Activated CD8-positive, alpha-beta memory T cell treated with anti-CD3 and anti-CD28 coated beads for 24 hours (primary cell): ENCODE measurements at regions not wholly inside any gene's neighbourhood (a gene's known extent, or its start where the extent isn't known, plus 50 kb on each side); places are given as distances from the start of the nearest gene placed in this dataset.

Source experiments
- DNase-seq: peaks from one replicate; pipeline ENCODE4 v3.0.0-alpha.2; 2020

GRCh38 chr19:28425046-28425931 is 787.7 kb downstream of the UQCRFS1 start:
- no peak for DNase-seq

DNA sequence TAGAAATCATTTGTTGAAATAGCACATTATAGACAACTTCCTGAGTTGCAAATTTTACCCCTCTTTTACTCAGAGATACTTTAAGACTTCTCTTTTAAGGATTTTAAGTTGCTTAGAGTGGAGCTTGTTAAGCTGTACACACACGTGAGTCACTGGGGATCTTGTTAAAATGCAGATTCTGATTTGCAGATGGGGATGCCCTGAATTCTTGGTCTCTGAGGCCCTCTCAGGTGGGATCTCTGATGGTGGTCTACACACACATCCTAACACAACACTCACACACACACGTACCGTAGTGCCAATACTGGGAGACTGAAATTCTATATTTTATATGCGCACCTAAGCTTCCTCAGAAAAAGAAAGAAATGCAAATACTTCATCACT is 788.3 kb downstream of the UQCRFS1 start:
- DNase-seq, result no peak

DNA sequence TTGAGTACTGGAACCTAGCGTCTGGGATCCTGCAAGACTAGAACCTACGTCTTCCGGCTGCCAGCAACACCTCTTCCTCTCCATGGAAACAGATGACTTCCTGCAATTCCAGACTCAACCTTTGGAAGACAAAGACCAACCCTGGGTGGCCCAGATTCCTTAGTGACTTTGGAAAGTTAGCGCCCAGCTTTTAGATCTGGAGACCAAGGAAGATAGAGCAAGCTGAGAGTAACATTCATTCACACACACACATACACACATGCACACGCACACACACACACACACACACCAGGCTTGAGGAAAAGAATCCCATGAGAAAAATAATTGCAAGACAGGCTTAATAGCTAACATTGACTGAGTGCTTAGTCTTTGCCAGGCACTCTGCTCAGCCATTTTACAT is 788.9 kb downstream of the UQCRFS1 start:
- no peak for DNase-seq

DNA sequence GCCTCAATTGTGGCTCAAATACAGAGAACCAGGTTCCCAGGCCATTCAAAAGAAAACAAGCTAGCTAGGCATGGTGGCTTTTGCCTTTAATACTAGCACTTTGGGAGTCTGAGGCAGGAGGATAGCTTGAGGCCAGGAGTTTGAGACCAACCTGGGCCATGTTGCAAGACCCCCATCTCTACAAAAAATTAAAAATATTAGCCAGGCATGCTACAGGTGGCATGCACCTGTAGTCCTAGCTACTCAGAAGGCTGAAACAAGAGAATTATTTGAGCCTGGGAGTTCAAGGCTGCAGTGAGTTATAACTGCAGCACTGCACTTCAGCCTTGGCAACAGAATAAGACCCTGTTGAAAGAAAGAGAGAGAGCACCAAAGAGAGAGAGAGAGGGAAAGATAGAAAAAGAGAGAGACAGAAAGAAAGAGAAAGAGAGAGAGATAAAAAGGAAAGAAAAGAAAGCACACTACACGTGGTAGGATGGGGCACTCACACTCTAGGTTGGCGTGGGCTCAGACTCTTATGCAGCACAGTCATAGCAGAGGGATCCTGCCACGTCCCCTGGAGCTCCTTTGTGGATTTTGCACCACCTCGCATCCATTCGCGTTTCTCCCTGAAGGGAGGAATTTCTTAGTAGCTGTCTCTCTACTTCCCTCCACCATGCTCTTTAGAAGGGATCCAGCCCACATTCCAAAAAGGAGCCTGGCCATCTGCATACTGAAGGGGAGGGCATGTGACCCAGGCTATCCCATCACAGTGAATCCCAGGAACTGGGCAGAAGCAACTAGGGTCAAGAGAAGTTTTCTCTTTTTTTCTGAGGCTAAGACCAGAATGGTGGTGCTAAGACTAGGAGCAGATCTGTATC is 789.9 kb downstream of the UQCRFS1 start:
- no peak for DNase-seq

GRCh38 chr19:28422046-28422445 is 790.9 kb downstream of the UQCRFS1 start:
- no peak for DNase-seq

DNA sequence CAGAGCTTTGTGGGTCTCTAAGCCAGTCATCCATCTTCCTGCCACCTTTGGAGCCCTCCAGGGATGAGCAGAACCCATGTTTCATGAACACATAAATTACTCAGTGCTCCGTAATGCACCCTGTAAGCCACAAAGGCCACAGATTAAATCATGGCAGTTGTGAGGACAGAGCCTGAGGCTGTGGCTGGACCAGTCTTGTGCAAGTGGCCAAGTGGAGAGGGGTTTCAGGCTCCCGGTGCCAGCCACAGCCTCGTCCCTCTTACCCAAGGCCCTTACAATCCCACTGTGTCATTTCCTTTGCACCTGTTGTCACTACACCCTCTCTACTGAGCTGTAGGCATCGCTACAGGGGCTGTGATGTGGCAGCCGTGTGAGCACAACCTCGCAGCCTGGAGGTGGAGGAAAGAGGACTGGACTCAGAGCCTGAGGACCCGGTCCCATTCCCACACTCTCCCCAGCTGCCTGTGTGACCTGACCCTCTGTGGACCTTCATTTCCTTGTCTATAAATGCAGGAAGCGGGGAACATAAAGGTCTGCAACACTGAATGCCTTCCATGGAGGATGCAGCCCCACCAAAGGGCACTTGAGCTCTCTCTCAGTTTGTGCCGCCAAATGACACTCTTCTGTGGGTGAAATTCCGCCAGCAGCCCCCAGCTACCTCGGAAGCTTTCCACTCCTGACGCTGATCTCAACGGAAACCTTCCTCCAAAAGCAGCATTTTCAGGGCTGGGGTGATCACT is 792.0 kb downstream of the UQCRFS1 start:
- no peak for DNase-seq

- DNase-seq, result no peak
These were observed 793.6 kb downstream of the UQCRFS1 start for GRCh38 chr19:28419312-28419711.

DNA sequence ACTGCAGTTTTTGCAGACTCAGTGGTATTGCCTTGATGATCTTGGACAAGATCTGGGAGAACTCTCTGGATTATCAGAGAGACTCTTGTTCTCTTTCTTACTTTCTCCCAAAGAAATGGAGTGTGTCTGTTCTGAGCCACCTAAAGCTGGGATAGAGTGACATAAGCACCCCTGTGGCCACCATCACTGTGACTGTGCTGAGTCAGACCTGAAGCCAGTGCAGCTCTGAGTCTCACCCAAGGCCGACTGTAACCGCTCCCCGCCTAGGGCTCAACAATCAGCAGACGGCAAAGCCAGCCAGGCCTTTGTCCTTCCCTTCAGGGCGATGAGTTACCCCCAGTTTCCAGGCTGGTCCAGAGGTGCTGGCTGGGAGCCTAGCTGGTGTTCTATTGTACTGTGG is 795.6 kb downstream of the UQCRFS1 start:
- no peak for DNase-seq

DNA sequence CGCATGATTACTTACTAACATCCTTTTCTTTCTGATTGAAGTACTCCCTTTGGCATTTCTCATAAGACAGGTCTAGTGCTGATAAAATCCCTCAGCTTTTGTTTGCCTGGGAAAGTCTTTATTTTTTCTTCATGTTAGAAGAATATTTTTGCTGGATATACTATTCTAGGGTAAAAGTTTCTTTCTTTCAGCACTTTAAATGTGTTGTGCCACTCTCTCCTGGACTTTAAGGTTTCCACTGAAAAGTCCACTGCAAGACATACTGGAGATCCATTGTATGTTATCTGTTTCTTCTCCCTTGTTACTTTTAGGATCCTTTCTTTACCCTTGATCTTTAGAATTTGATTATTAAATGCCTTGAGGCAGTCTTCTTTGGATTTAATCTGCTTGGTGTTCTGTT is 796.7 kb downstream of the UQCRFS1 start:
- no peak for DNase-seq

GRCh38 chr19:28414748-28415147 is 798.2 kb downstream of the UQCRFS1 start:
- DNase-seq, result no peak

DNA sequence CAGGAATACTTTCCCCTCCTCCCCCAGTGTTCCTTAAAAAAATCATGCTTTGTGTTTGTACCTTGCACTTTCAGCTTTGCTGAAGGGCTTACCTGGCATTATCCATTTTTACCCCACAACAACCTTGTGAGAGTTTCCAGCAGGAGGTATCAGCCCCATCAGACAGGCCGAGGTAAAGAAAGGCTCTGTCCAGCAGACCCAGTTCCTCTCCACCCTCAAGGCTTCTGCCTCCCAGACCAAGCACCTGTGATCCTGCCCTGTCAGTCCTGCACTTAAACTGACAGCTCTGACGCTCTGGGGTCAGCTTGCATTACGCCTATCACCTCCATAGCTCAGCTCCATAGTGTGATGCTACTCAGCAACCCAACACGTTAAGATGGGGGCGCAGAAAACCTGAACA is 803.1 kb downstream of the UQCRFS1 start:
- no peak for DNase-seq

GRCh38 chr19:28406966-28407365 is 806.0 kb downstream of the UQCRFS1 start:
- DNase-seq, result no peak

- DNase-seq, result no peak
These were observed 807.6 kb downstream of the UQCRFS1 start for GRCh38 chr19:28405346-28405742.

DNA sequence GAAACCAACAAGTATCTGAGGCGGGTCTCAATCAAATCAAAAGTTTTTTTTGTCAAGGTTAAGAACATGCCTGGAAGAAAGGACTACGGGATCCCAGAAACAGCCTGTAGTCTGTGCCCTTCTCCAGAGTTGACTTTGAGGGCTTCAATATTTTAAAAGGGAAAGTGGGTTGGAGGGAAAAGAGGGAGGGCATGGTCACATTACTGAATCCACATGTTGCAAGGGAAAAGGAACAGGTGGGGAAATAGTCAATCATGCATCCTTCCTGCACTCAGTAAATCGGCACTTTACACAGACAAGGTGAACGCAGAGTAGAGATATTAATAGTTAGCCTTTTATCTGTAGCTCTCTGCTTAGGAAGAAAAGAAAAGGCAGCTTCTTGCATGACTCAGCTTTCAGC is 808.5 kb downstream of the UQCRFS1 start:
- no peak for DNase-seq

DNA sequence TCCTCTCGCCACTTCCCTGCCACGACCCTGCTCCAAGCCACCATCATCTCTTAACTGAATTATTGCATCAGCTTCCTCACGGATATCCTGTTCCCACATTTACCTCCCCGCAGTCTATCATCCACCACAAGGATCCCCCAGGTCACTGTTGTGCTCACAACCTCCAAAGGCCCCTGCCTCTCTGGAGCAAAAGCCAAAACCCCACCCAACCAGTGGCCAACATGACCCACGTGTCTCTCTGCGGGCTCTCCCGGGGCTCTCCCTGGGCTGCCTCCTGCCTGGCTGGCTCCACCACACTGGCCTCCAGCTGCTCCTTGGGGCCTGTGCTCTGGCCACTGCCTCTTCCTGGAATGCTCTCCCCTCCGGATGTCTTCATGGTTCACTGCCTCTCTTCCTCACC is 809.3 kb downstream of the UQCRFS1 start:
- DNase-seq, result no peak

- no peak for DNase-seq
These were observed 810.2 kb downstream of the UQCRFS1 start for GRCh38 chr19:28402701-28403290.

DNA sequence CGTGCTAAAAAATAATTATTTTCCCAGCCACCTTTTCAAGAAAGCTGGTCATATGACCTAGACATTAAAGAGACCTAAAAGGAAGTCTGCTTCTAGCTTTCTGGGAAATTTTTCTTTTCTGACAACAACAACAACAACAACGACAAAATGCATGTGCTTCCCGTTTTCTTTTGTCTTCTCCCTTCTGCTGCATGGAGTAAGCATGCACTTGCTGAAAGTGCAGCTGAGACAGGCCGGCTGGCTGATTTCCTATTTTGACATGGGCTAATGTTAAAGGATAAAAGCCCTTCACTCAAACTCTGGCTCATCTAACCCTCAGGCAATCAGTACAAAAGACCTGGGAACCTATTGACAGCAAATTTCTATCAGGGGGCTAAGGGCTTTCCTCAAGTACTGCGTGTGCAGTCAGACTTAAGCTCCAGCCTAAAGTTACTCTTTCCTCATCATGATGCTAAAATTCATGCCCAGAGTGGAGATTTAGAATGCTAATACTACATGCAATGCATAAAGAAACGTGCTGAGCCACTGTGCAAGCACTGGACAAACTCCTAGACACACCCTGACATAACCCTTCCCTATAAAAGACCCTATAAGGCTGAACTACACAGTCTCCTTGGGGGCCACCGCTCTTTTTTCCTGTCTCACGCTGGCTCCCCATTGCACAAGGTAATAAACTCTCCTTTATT is 811.1 kb downstream of the UQCRFS1 start:
- DNase-seq, result no peak

DNA sequence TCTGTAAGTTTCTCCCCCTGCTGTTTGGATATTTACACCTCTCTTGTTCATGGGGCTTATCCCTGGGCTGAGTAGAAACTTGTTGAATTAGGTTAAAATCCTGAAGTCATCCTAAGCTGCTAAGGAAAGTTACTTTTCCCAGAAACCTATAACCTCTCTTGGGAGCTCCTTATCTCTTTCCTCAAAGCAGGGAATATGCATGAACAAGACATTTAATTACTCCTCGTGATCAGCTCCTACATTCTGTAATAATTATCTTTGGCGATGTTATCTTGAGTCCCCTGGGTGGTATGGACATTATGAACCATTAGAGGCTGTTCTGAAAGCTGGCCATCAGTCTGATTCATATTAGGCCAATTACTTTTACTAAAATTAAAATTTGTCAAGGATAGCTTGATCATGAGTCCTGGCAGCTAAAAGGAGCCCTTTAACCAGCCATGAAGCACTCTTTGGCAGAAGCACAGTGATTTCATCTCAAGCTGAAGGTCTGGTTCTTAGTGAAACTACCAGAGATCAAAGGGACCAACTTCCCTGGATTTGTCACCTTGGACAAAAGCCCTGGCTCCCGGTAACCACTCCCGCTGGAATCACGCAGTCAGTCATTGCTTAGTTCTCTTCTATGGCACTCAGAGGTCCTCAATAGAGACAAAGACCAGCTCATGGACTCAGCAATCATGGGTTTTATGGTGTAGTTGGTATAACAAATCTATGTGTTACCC is 811.8 kb downstream of the UQCRFS1 start:
- no peak for DNase-seq

- DNase-seq, result no peak
These were observed 813.8 kb downstream of the UQCRFS1 start for GRCh38 chr19:28399187-28399586.

- DNase-seq, result no peak
These were observed 815.2 kb downstream of the UQCRFS1 start for GRCh38 chr19:28397800-28398199.

DNA sequence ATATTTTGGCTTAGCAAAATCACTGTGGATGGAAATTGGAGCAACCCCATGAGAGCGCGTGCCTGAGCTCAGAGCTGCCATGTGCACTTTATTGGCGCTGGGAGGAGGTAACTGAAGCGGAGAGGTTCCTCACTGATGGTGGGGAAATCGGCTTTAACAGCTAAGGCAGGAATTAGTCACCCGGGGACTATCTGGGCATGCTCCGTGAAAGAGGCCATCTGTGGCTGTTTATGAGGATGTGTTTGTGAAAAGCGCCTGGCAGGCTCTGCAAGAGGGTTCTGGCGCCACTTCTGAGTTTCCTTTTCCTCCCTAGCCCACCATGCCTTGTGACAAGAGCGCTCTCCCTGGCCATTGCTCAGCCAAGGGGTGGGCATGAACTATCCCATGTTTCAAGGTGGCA is 815.6 kb downstream of the UQCRFS1 start:
- no peak for DNase-seq
